Right lobe of liver (tissue), 6 donors: ENCODE measurements at regions not wholly inside any gene's neighbourhood (a gene's known extent, or its start where the extent isn't known, plus 50 kb on each side); places are given as distances from the start of the nearest gene placed in this dataset.

Source experiments
- ATAC-seq, 4 donors: fragments of 200-7000 bp; cut with Tn5 transposase; one replicate each; pipeline ENCODE4 v1.9.1; 2020; ENCODE audit warnings: mild to moderate bottlenecking in 4 of 4, moderate library complexity in 4 of 4
- DNase-seq, 3 donors: peaks; one replicate each; pipeline ENCODE4 v3.0.0-alpha.2; 2020
- H3K27ac ChIP-seq, 3 donors: fragments of 200-600 bp; one replicate each; pipeline ENCODE4 v1.8.0; 2022
- H3K27me3 ChIP-seq, 2 donors: fragments of 200-600 bp; one replicate each; pipeline ENCODE4 v1.8.0; 2022
- H3K36me3 ChIP-seq, 4 donors: fragments of 200-600 bp; sonication (generic) in 1 of 4; one replicate each; pipeline versions ENCODE4 v1.5.1 to v1.8.0; 2017 to 2022; ENCODE audit warnings: control low read depth in 1 of 4
- H3K4me1 ChIP-seq, 4 donors: fragments of 200-600 bp; sonication (generic) in 1 of 4; one replicate each; pipeline versions ENCODE4 v1.5.1 to v1.8.0; 2017 to 2022; ENCODE audit warnings: control low read depth in 1 of 4
- H3K4me3 ChIP-seq, 3 donors: fragments of 200-600 bp; one replicate each; pipeline ENCODE4 v1.8.0; 2022
- H3K9me3 ChIP-seq, 4 donors: fragments of 200-600 bp; sonication (generic) in 1 of 4; one replicate each; pipeline versions ENCODE4 v1.5.1 to v1.8.0; 2017 to 2022; ENCODE audit warnings: control low read depth in 1 of 4
- CTCF ChIP-seq, 4 donors: fragments of 200-600 bp in 3 of 4; fragments of 450-650 bp in 1 of 4; IDR thresholded peaks; one replicate each; pipeline versions ENCODE4 v1.5.1 to v1.8.0; 2016 to 2022; ENCODE audit warnings: antibody characterized with exemption in 4 of 4, mild to moderate bottlenecking in 2 of 4
- POLR2A ChIP-seq: fragments of 450-650 bp; IDR thresholded peaks from one replicate; pipeline ENCODE4 v1.6.1; 2017; ENCODE audit warnings: antibody characterized with exemption, mild to moderate bottlenecking
- WGBS: methylation state at CpG from one replicate; pipeline ENCODE4 v1.1.6; 2018; ENCODE audit warnings: low coverage, low lambda C conversion rate; ENCODE audit not compliant: insufficient coverage; ENCODE audit errors: missing lambda C conversion rate; 5-methylcytosine and 5-hydroxymethylcytosine counted together
- intact Hi-C, 2 donors: fragments of 100-400 bp; cut with DNase I; formaldehyde crosslinking; loops; one replicate each; pipeline versions ENCODE4 v1.11.2 to v1.14.1; 2022
- donor health status: DM: no; HTN: yes; CAD: no.
- donor health status: DM: no; HTN: no; CAD: no.
- donor health status: DM: no; HTN: no; CAD: no.
- donor health status: DM: no; HTN: yes; CAD: no.
- donor health status: DM: no; HTN: yes; CAD: no.

- no peak for ATAC-seq
- DNase-seq, result no peak
- Histone ChIP-seq H3K9me3 (no peaks in the 10 kb centered on the region), H3K4me1 (no peaks in the 10 kb centered on the region), H3K27ac (no peak overlapping the region), H3K27me3 (no peaks in the 10 kb centered on the region), H3K36me3 (no peaks in the 10 kb centered on the region), H3K4me3 (no peak overlapping the region)
- TF ChIP-seq POLR2A (no peak), CTCF (IDR thresholded peaks at IDR 0.05) (no peak)
- 61% methylated on average over 2 of the region's 2 CpGs for WGBS
- intact Hi-C loops, result no loop called here
These were observed 531.2 kb upstream of the CFAP20DC start for GRCh38 chr3:59580996-59581395.

DNA sequence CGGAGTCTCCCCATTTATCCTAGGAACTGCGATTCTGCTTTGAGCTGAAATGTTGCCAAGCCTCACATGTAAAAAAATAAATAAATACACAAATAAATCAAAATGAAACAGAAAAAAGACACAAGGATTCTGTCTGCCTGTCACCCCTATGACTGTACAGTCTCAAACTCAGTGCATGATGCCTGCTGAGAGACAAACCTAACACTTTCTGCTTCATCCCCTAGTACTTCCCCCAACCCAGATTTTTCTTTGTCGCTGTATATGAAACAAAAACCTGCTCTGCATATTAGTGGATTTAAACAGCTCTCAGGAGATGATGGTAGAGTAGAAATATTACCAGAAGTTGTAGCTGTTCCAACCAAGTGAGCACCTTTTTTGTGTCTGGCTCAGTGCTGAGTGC lies 530.7 kb upstream of the CFAP20DC start:
- WGBS, result 78% methylated on average over 3 of the region's 3 CpGs
- ATAC-seq, result no peak
- no peak overlapping the region for H3K27ac ChIP-seq
- intact Hi-C loops, result no loop called here
- no peaks in the 10 kb centered on the region for H3K36me3 ChIP-seq
- no peaks in the 10 kb centered on the region for H3K9me3 ChIP-seq
- H3K4me3 ChIP-seq, result no peak overlapping the region
- no peaks in the 10 kb centered on the region for H3K27me3 ChIP-seq
- no peak for TF ChIP-seq POLR2A
- no peak for TF ChIP-seq CTCF (IDR thresholded peaks at IDR 0.05)
- DNase-seq, result no peak
- no peaks in the 10 kb centered on the region for H3K4me1 ChIP-seq

DNA sequence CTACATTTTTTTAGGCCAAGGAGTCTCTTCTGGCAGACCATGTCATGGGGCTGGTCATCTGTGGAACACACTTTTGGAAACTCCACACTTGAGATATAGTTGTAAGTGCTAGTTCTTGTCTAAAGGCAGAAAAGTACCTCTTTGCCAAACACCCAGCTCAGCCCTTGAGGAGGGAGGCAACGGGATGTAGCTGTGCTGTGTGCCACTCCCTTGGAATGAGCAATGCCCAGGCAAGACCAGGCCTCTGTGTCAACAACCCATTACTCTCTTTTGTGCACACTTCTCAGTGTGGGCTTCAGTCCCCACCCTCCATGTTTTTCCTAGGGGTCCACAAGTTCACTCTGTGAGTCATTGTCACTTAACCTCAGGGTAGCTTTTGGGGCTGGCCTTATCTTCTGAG lies 528.3 kb upstream of the CFAP20DC start:
- Histone ChIP-seq H3K36me3 (no peaks in the 10 kb centered on the region), H3K27ac (no peak overlapping the region), H3K9me3 (no peaks in the 10 kb centered on the region), H3K27me3 (no peaks in the 10 kb centered on the region), H3K4me3 (no peak overlapping the region), H3K4me1 (no peaks in the 10 kb centered on the region)
- no peak for TF ChIP-seq POLR2A
- no peak for TF ChIP-seq CTCF (IDR thresholded peaks at IDR 0.05)
- WGBS, result no CpG with 5 or more reads among the region's 1 CpG
- ATAC-seq (no peak), DNase-seq (no peak)
- intact Hi-C loops, result loop anchor here in 1 of 2 donors (10.0 kb wide), 1 partner anchor 277 kb away; no protein-coding TSS in a partner anchor

DNA sequence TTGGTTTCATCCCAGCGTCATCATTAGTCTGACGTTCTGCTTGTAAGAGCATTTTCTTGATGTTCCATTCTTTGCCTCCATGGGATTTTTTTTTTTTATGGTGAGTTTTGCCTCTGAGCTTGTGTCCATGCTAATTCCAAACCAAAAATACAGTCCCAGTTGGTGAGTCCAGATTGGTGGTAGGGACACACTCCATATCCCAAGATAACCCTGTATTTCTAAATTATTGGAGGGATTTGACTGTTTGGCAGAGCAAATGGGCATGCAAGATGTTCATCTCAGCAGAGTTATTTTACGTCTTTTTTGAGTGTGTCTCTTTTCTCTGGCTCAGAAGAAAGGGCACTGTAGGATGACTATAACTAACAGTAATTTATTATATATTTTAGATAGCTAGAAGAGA lies 526.8 kb upstream of the CFAP20DC start:
- no peak overlapping the region for H3K27ac ChIP-seq
- no peak overlapping the region for H3K4me3 ChIP-seq
- H3K27me3 ChIP-seq, result no peaks in the 10 kb centered on the region
- no peaks in the 10 kb centered on the region for H3K4me1 ChIP-seq
- DNase-seq, result no peak
- no peaks in the 10 kb centered on the region for H3K9me3 ChIP-seq
- intact Hi-C loops, result loop anchor here in 1 of 2 donors (10.0 kb wide), 1 partner anchor 278 kb away; no protein-coding TSS in a partner anchor
- ATAC-seq, result no peak
- 43% methylated on average over 3 of the region's 3 CpGs for WGBS
- TF ChIP-seq CTCF (IDR thresholded peaks at IDR 0.05) (no peak), POLR2A (no peak)
- H3K36me3 ChIP-seq, result no peaks in the 10 kb centered on the region
